Naive thymus-derived CD4-positive, alpha-beta T cell (primary cell): ENCODE measurements at regions not wholly inside any gene's neighbourhood (a gene's known extent, or its start where the extent isn't known, plus 50 kb on each side); places are given as distances from the start of the nearest gene placed in this dataset.

Experiments
- ATAC-seq: fragments of 150-1000 bp; cut with Tn5 transposase; 2 replicates; pipeline ENCODE4 v1.10.0; 2021; ENCODE audit warnings: mild to moderate bottlenecking, moderate library complexity
- CTCF ChIA-PET: fragments of 350-600 bp; sonication (Branson Sonifier 250); formaldehyde crosslinking; loops from one replicate; lab custom pipeline; 2021; ENCODE audit warnings: antibody characterized with exemption; lab: Charles Lee
- POLR2A ChIA-PET: fragments of 350-600 bp; sonication (Branson Sonifier 250); formaldehyde crosslinking; loops from one replicate; lab custom pipeline; 2021; ENCODE audit warnings: antibody characterized with exemption, inconsistent platforms; lab: Charles Lee
- DNase-seq, 9 donors: peaks; one replicate each; pipeline versions ENCODE4 v3.0.0 to v3.0.0-alpha.2; 2020 to 2022; ENCODE audit warnings: mixed read lengths in 1 of 9
- H3K27ac ChIP-seq: one replicate; pipeline ENCODE4 v1.7.0; 2013; ENCODE audit warnings: mild to moderate bottlenecking, low read depth, low read length, moderate library complexity
- H3K27me3 ChIP-seq, 2 donors: one replicate each; pipeline ENCODE4 v1.7.0; 2013; ENCODE audit warnings: low read length in 2 of 2, mild to moderate bottlenecking in 2 of 2, moderate library complexity in 2 of 2; ENCODE audit not compliant: control insufficient read depth in 2 of 2, insufficient read depth in 2 of 2
- H3K36me3 ChIP-seq, 3 experiments: 1 replicate in 2 of 3; 2 replicates in 1 of 3; pipeline ENCODE4 v1.7.0; 2013; ENCODE audit warnings: low read length in 3 of 3, mild to moderate bottlenecking in 3 of 3, moderate library complexity in 1 of 3; ENCODE audit not compliant: insufficient read depth in 3 of 3, control insufficient read depth in 2 of 3
- H3K4me1 ChIP-seq, 2 donors: one replicate each; pipeline ENCODE4 v1.7.0; 2013; ENCODE audit warnings: low read length in 2 of 2, mild to moderate bottlenecking in 2 of 2, moderate library complexity in 1 of 2; ENCODE audit not compliant: control insufficient read depth in 2 of 2, insufficient read depth in 2 of 2
- H3K4me3 ChIP-seq: 2 replicates; pipeline ENCODE4 v1.7.0; 2013; ENCODE audit warnings: mild to moderate bottlenecking, low read length
- H3K9me3 ChIP-seq, 3 experiments: 1 replicate in 2 of 3; 2 replicates in 1 of 3; pipeline ENCODE4 v1.7.0; 2013; ENCODE audit warnings: low read length in 3 of 3; ENCODE audit not compliant: control insufficient read depth in 2 of 3
- H3K27ac Mint-ChIP-seq, 9 donors: one replicate each; pipeline ENCODE4 v1.8.0; 2020 to 2022; ENCODE audit warnings: mixed read lengths in 9 of 9, mild to moderate bottlenecking in 8 of 9, moderate library complexity in 5 of 9, inconsistent platforms in 2 of 9
- H3K27me3 Mint-ChIP-seq, 5 donors: one replicate each; pipeline ENCODE4 v1.8.0; 2021 to 2022; ENCODE audit warnings: mixed read lengths in 5 of 5, mild to moderate bottlenecking in 1 of 5
- H3K36me3 Mint-ChIP-seq, 5 donors: one replicate each; pipeline ENCODE4 v1.8.0; 2020 to 2022; ENCODE audit warnings: mixed read lengths in 5 of 5, mild to moderate bottlenecking in 3 of 5, inconsistent platforms in 1 of 5
- H3K4me1 Mint-ChIP-seq, 7 donors: one replicate each; pipeline ENCODE4 v1.8.0; 2020 to 2022; ENCODE audit warnings: mixed read lengths in 7 of 7, mild to moderate bottlenecking in 3 of 7, inconsistent platforms in 1 of 7
- H3K4me3 Mint-ChIP-seq, 10 donors: one replicate each; pipeline ENCODE4 v1.8.0; 2020 to 2022; ENCODE audit warnings: mild to moderate bottlenecking in 10 of 10, mixed read lengths in 10 of 10, moderate library complexity in 6 of 10, inconsistent platforms in 2 of 10
- H3K9me3 Mint-ChIP-seq, 11 donors: one replicate each; pipeline ENCODE4 v1.8.0; 2020 to 2022; ENCODE audit warnings: mixed read lengths in 11 of 11, mild to moderate bottlenecking in 4 of 11, inconsistent platforms in 1 of 11, moderate library complexity in 1 of 11
- intact Hi-C, 2 donors: fragments of 100-400 bp; cut with micrococcal nuclease; formaldehyde crosslinking; loops; one replicate each; pipeline ENCODE4 v1.15.1; 2023

DNA sequence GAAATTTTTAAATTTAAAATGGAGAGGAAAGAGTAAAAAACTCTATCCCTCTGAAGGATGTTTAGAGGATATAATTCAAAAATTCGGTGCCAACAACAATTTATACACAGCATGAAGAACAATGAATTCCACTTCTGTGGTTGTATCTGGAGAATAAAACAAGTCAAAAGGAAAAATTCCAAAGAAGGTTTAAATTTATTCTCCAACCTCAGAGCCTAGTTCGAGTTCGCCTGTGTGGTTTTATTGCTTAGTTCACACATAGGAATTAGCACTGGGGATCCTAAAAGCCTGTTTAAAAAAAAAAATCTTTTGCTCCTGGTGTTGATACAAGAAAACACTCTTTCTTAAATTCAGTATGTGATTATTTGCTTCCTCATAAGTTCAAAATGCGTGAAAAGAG is 79.2 kb downstream of the LLPH start:
- ATAC-seq (no peak), DNase-seq (no peak)
- Histone ChIP-seq H3K9me3 (no peaks in the 10 kb centered on the region), H3K4me3 (no peak overlapping the region), H3K4me1 (no peaks in the 10 kb centered on the region), H3K36me3 (no peaks in the 10 kb centered on the region), H3K27ac (no peak overlapping the region), H3K27me3 (peaks cover 0 to 3% of the 10 kb centered on the region in 2 donors)
- CTCF ChIA-PET: no interaction called here
- Mint-ChIP-seq H3K27ac (no peak overlapping the region), H3K9me3 (no peaks in the 10 kb centered on the region), H3K4me3 (no peak overlapping the region), H3K36me3 (no peaks in the 10 kb centered on the region), H3K27me3 (peaks cover 8 to 30% (median 15%) of the 10 kb centered on the region in 5 donors), H3K4me1 (no peaks in the 10 kb centered on the region)
- intact Hi-C loops: no loop called here
- POLR2A ChIA-PET: no interaction called here

DNA sequence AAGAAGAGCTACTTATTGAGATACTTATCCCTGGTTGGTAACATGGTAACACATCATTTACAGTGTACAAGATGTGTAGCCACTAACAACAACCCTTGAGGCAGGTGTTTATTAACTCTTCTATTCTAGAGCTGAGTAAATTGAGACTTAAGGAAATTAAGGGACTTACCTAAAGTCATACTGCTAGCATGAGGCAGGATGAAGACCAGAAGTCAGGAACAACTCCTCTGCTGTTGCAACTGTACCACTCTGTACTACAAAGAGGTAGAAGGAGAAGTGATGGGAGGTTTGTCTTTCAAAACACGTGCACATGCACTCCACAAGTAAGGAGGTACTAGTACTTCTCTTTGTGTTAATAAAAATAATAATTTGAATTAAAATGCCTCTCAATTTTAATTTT is 79.9 kb downstream of the LLPH start:
- POLR2A ChIA-PET: no interaction called here
- H3K27ac ChIP-seq: no peak overlapping the region
- peaks cover 0 to 3% of the 10 kb centered on the region in 2 donors for H3K27me3 ChIP-seq
- H3K4me3 ChIP-seq: no peak overlapping the region
- H3K4me1 Mint-ChIP-seq: no peaks in the 10 kb centered on the region
- CTCF ChIA-PET: no interaction called here
- DNase-seq (no peak), ATAC-seq (no peak)
- H3K4me1 ChIP-seq: no peaks in the 10 kb centered on the region
- no peaks in the 10 kb centered on the region for H3K36me3 Mint-ChIP-seq
- H3K9me3 ChIP-seq: no peaks in the 10 kb centered on the region
- no peaks in the 10 kb centered on the region for H3K9me3 Mint-ChIP-seq
- H3K36me3 ChIP-seq: no peaks in the 10 kb centered on the region
- intact Hi-C loops: no loop called here
- no peak overlapping the region for H3K4me3 Mint-ChIP-seq
- peaks cover 8 to 26% (median 15%) of the 10 kb centered on the region in 5 donors for H3K27me3 Mint-ChIP-seq
- no peak overlapping the region for H3K27ac Mint-ChIP-seq

- ChIA-PET POLR2A (no interaction called here), CTCF (no interaction called here)
- Mint-ChIP-seq H3K4me1 (no peaks in the 10 kb centered on the region), H3K27me3 (peaks cover 8 to 26% (median 15%) of the 10 kb centered on the region in 5 donors), H3K27ac (no peak overlapping the region), H3K4me3 (no peak overlapping the region), H3K9me3 (no peaks in the 10 kb centered on the region), H3K36me3 (no peaks in the 10 kb centered on the region)
- no peaks in the 10 kb centered on the region for H3K9me3 ChIP-seq
- H3K27ac ChIP-seq: no peak overlapping the region
- H3K36me3 ChIP-seq: no peaks in the 10 kb centered on the region
- no peaks in the 10 kb centered on the region for H3K4me1 ChIP-seq
- DNase-seq (no peak), ATAC-seq (no peak)
- H3K27me3 ChIP-seq: peaks cover 0 to 3% of the 10 kb centered on the region in 2 donors
- no peak overlapping the region for H3K4me3 ChIP-seq
- intact Hi-C loops: no loop called here
Observed at GRCh38 chr12:66050283-66050576, 80.3 kb downstream of the LLPH start.

- CTCF ChIA-PET: no interaction called here
- Histone ChIP-seq H3K36me3 (no peaks in the 10 kb centered on the region), H3K27me3 (peaks cover 0 to 3% of the 10 kb centered on the region in 2 donors), H3K4me1 (no peaks in the 10 kb centered on the region), H3K27ac (no peak overlapping the region), H3K4me3 (no peak overlapping the region), H3K9me3 (no peaks in the 10 kb centered on the region)
- Mint-ChIP-seq H3K27ac (no peak overlapping the region), H3K9me3 (no peaks in the 10 kb centered on the region), H3K27me3 (peaks cover 8 to 25% (median 11%) of the 10 kb centered on the region in 5 donors), H3K4me3 (no peak overlapping the region), H3K36me3 (no peaks in the 10 kb centered on the region), H3K4me1 (no peaks in the 10 kb centered on the region)
- intact Hi-C loops: no loop called here
- no peak for ATAC-seq
- POLR2A ChIA-PET: no interaction called here
- DNase-seq: no peak
Observed at GRCh38 chr12:66049538-66050282, 80.8 kb downstream of the LLPH start.

GRCh38 chr12:66048835-66049537 is 81.6 kb downstream of the LLPH start:
- H3K27me3 ChIP-seq: peaks cover 0 to 3% of the 10 kb centered on the region in 2 donors
- POLR2A ChIA-PET: no interaction called here
- H3K36me3 ChIP-seq: no peaks in the 10 kb centered on the region
- H3K36me3 Mint-ChIP-seq: no peaks in the 10 kb centered on the region
- no peak overlapping the region for H3K4me3 Mint-ChIP-seq
- no peak overlapping the region for H3K27ac ChIP-seq
- no peaks in the 10 kb centered on the region for H3K4me1 ChIP-seq
- intact Hi-C loops: no loop called here
- H3K9me3 ChIP-seq: no peaks in the 10 kb centered on the region
- no peak overlapping the region for H3K4me3 ChIP-seq
- peaks cover 7 to 20% (median 9%) of the 10 kb centered on the region in 5 donors for H3K27me3 Mint-ChIP-seq
- CTCF ChIA-PET: no interaction called here
- H3K27ac Mint-ChIP-seq: no peak overlapping the region
- no peak for DNase-seq
- H3K9me3 Mint-ChIP-seq: no peaks in the 10 kb centered on the region
- no peak for ATAC-seq
- H3K4me1 Mint-ChIP-seq: no peaks in the 10 kb centered on the region

DNA sequence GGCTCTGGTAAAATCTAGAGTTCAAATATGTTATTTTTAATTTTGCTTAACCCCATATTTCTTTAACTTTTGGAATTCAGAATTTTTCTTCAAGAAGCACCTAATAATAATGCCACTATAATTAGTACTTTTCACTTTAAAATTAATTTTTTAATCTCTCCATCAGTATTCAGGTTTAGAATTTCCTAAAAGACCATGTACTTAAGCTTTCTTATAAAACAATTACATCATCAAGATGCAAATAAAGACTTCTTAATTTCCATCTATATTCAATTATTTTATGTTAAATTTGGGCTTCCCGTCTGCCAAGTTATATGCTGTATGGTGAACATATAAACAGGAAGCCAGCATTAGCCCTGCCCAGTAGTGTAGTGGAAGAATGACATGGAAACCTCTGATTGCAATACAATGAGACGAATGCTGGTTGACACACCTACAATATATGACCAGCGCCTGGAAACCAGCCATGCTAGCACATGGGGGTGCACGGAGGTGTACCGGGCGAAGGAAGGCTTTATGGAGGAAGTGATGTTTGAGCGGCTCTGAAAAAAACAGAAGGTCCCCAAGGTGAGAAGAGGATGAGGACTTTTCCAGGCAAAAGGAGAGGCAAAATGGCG is 82.2 kb downstream of the LLPH start:
- Mint-ChIP-seq H3K36me3 (no peaks in the 10 kb centered on the region), H3K9me3 (no peaks in the 10 kb centered on the region), H3K27me3 (peaks cover 4 to 15% (median 8%) of the 10 kb centered on the region in 5 donors), H3K4me1 (no peaks in the 10 kb centered on the region), H3K4me3 (no peak overlapping the region), H3K27ac (no peak overlapping the region)
- no peak for DNase-seq
- CTCF ChIA-PET: no interaction called here
- POLR2A ChIA-PET: no interaction called here
- Histone ChIP-seq H3K9me3 (no peaks in the 10 kb centered on the region), H3K27me3 (peaks cover 0 to 3% of the 10 kb centered on the region in 2 donors), H3K27ac (no peak overlapping the region), H3K4me1 (no peaks in the 10 kb centered on the region), H3K4me3 (no peak overlapping the region), H3K36me3 (no peaks in the 10 kb centered on the region)
- intact Hi-C loops: no loop called here
- ATAC-seq: no peak
